GM19467 (cell line): ENCODE measurements at regions not wholly inside any gene's neighbourhood (a gene's known extent, or its start where the extent isn't known, plus 50 kb on each side); places are given as distances from the start of the nearest gene placed in this dataset.

Experiments used
- ATAC-seq: cut with Tn5 transposase; IDR thresholded peaks from one replicate; pipeline ENCODE4 v1.9.1; 2021; ENCODE audit warnings: mild to moderate bottlenecking, moderate library complexity; ENCODE audit not compliant: unreplicated experiment

- ATAC-seq, result no peak
These were observed 218.6 kb upstream of the ASIC2 start for GRCh38 chr17:33511670-33512069.

GRCh38 chr17:33512113-33512512 is 219.0 kb upstream of the ASIC2 start:
- ATAC-seq, result no peak

- ATAC-seq, result no peak
These were observed 220.7 kb upstream of the ASIC2 start for GRCh38 chr17:33513769-33514168.

GRCh38 chr17:33514369-33514768 is 221.3 kb upstream of the ASIC2 start:
- no peak for ATAC-seq

GRCh38 chr17:33515974-33516373 is 222.9 kb upstream of the ASIC2 start:
- ATAC-seq, result no peak

- no peak for ATAC-seq
These were observed 223.6 kb upstream of the ASIC2 start for GRCh38 chr17:33516645-33517044.

- no peak for ATAC-seq
These were observed 224.7 kb upstream of the ASIC2 start for GRCh38 chr17:33517746-33518145.

GRCh38 chr17:33519692-33520091 is 226.6 kb upstream of the ASIC2 start:
- no peak for ATAC-seq

GRCh38 chr17:33520426-33521330 is 227.6 kb upstream of the ASIC2 start:
- no peak for ATAC-seq

- ATAC-seq, result no peak
These were observed 228.7 kb upstream of the ASIC2 start for GRCh38 chr17:33521784-33522183.

- ATAC-seq, result no peak
These were observed 229.5 kb upstream of the ASIC2 start for GRCh38 chr17:33522623-33523022.

GRCh38 chr17:33523577-33523981 is 230.5 kb upstream of the ASIC2 start:
- ATAC-seq, result no peak

GRCh38 chr17:33525186-33525585 is 232.1 kb upstream of the ASIC2 start:
- ATAC-seq, result no peak

- no peak for ATAC-seq
These were observed 233.6 kb upstream of the ASIC2 start for GRCh38 chr17:33526717-33527116.

- no peak for ATAC-seq
These were observed 234.2 kb upstream of the ASIC2 start for GRCh38 chr17:33527290-33527689.

GRCh38 chr17:33528846-33529245 is 235.8 kb upstream of the ASIC2 start:
- ATAC-seq, result no peak

GRCh38 chr17:33529816-33530215 is 236.7 kb upstream of the ASIC2 start:
- ATAC-seq, result no peak

GRCh38 chr17:33531311-33531710 is 238.2 kb upstream of the ASIC2 start:
- no peak for ATAC-seq

GRCh38 chr17:33534087-33534486 is 241.0 kb upstream of the ASIC2 start:
- no peak for ATAC-seq

GRCh38 chr17:33545124-33545523 is 252.0 kb upstream of the ASIC2 start:
- no peak for ATAC-seq

- ATAC-seq, result no peak
These were observed 257.2 kb upstream of the ASIC2 start for GRCh38 chr17:33550261-33550660.

GRCh38 chr17:33551075-33551474 is 258.0 kb upstream of the ASIC2 start:
- no peak for ATAC-seq

GRCh38 chr17:33551911-33552310 is 258.8 kb upstream of the ASIC2 start:
- no peak for ATAC-seq
